Transverse colon (tissue), 4 donors: ENCODE measurements at regions not wholly inside any gene's neighbourhood (a gene's known extent, or its start where the extent isn't known, plus 50 kb on each side); places are given as distances from the start of the nearest gene placed in this dataset.

Source experiments
- DNase-seq: peaks from one replicate; pipeline ENCODE4 v3.0.0-alpha.2; 2019
- H3K27ac ChIP-seq, 4 donors: fragments of 200-600 bp; sonication (generic); 2 replicates each; pipeline ENCODE4 v1.5.1; 2016 to 2018; ENCODE audit warnings: inconsistent platforms in 4 of 4
- H3K27me3 ChIP-seq: fragments of 200-600 bp; sonication (generic); 2 replicates; pipeline ENCODE4 v1.5.1; 2017; ENCODE audit warnings: inconsistent platforms
- H3K36me3 ChIP-seq, 4 donors: fragments of 200-600 bp; sonication (generic); 2 replicates each; pipeline ENCODE4 v1.5.1; 2017 to 2019; ENCODE audit warnings: inconsistent platforms in 4 of 4
- H3K4me1 ChIP-seq, 4 donors: fragments of 200-600 bp; sonication (generic); 2 replicates each; pipeline ENCODE4 v1.5.1; 2017 to 2020; ENCODE audit warnings: inconsistent platforms in 4 of 4
- H3K4me3 ChIP-seq, 4 donors: fragments of 200-600 bp; sonication (generic); 1 replicate in 1 of 4; 2 replicates in 3 of 4; pipeline versions ENCODE4 v1.5.1 to v1.6.1; 2017 to 2019; ENCODE audit warnings: inconsistent platforms in 4 of 4
- H3K9me3 ChIP-seq, 2 donors: fragments of 200-600 bp; sonication (generic); 2 replicates each; pipeline ENCODE4 v1.5.1; 2017 to 2019; ENCODE audit warnings: inconsistent platforms in 2 of 2
- CTCF ChIP-seq, 5 experiments: fragments of 200-600 bp in 3 of 5; fragments of 450-650 bp in 2 of 5; sonication (generic) in 3 of 5; IDR thresholded peaks; 1 replicate in 2 of 5; 2 replicates in 3 of 5; pipeline ENCODE4 v1.5.1; 2016 to 2017; ENCODE audit warnings: antibody characterized with exemption in 5 of 5, inconsistent platforms in 3 of 5, mild to moderate bottlenecking in 2 of 5, moderate library complexity in 1 of 5
- EP300 ChIP-seq: sonication (generic); formaldehyde crosslinking; IDR thresholded peaks from one replicate; pipeline ENCODE4 v1.6.1; 2017; ENCODE audit warnings: antibody characterized with exemption, low read depth
- POLR2A ChIP-seq: fragments of 450-650 bp; IDR thresholded peaks from one replicate; pipeline ENCODE4 v1.6.1; 2016; ENCODE audit warnings: antibody characterized with exemption, mild to moderate bottlenecking, moderate library complexity
- POLR2AphosphoS5 ChIP-seq, 3 donors: sonication (generic); formaldehyde crosslinking; IDR thresholded peaks; one replicate each; pipeline ENCODE4 v1.6.1; 2016; ENCODE audit warnings: antibody characterized with exemption in 3 of 3
- WGBS, 2 donors: methylation state at CpG; one replicate each; pipeline ENCODE4 v1.1.5; 2018; ENCODE audit warnings: low coverage in 1 of 2; 5-methylcytosine and 5-hydroxymethylcytosine counted together
- in situ Hi-C, 4 donors: fragments of 200-750 bp; cut with MboI; loops; one replicate each; pipeline versions ENCODE4 v1.15.0 to v1.15.1; 2017; ENCODE audit warnings: low sequenced_read_pairs in 3 of 4, low pct_ligation_motif_present in 1 of 4, low pct_unique_long_range_greater_than_20kb in 1 of 4
- intact Hi-C: fragments of 100-400 bp; cut with DNase I; formaldehyde crosslinking; loops from one replicate; pipeline ENCODE4 v1.15.1; 2023; ENCODE audit warnings: low total_unique reads

- in situ Hi-C loops = no loop called here
- 74 to 82% methylated on average over 1 of the region's 1 CpG for WGBS, 2 donors
Measured at GRCh38 chr5:97834561-97834960, 651.5 kb upstream of the RIOK2 start.

GRCh38 chr5:97835112-97835511 lies 652.1 kb upstream of the RIOK2 start:
- no peak overlapping the region for H3K4me3 ChIP-seq
- no peaks in the 10 kb centered on the region for H3K27me3 ChIP-seq
- H3K4me1 ChIP-seq = peaks cover 0 to 15% (median 2%) of the 10 kb centered on the region in 4 donors
- no peak for TF ChIP-seq POLR2A
- TF ChIP-seq CTCF (IDR thresholded peaks at IDR 0.05) = no peak
- no peak for TF ChIP-seq EP300
- no peak for TF ChIP-seq POLR2AphosphoS5 (IDR thresholded peaks at IDR 0.05)
- WGBS, 2 donors = 81 to 89% methylated on average over 1 of the region's 1 CpG
- no peaks in the 10 kb centered on the region for H3K36me3 ChIP-seq
- H3K9me3 ChIP-seq = no peaks in the 10 kb centered on the region
- intact Hi-C loops = no loop called here
- in situ Hi-C loops = no loop called here
- no peak for DNase-seq
- no peak overlapping the region for H3K27ac ChIP-seq

More at GRCh38 chr5:97834561-97834960, 651.5 kb upstream of the RIOK2 start:
- Histone ChIP-seq H3K4me3 (no peak overlapping the region), H3K27me3 (no peaks in the 10 kb centered on the region), H3K36me3 (no peaks in the 10 kb centered on the region), H3K4me1 (peaks cover 0 to 12% (median 2%) of the 10 kb centered on the region in 4 donors), H3K27ac (no peak overlapping the region), H3K9me3 (no peaks in the 10 kb centered on the region)
- DNase-seq = no peak
- intact Hi-C loops = no loop called here
- TF ChIP-seq POLR2A (no peak), POLR2AphosphoS5 (IDR thresholded peaks at IDR 0.05) (no peak), CTCF (IDR thresholded peaks at IDR 0.05) (no peak), EP300 (no peak)

GRCh38 chr5:97836816-97837215 lies 653.8 kb upstream of the RIOK2 start:
- Histone ChIP-seq H3K36me3 (no peaks in the 10 kb centered on the region), H3K4me3 (no peak overlapping the region), H3K4me1 (peaks cover 0 to 15% (median 2%) of the 10 kb centered on the region in 4 donors), H3K27ac (no peak overlapping the region), H3K27me3 (no peaks in the 10 kb centered on the region), H3K9me3 (no peaks in the 10 kb centered on the region)
- intact Hi-C loops = no loop called here
- in situ Hi-C loops = no loop called here
- WGBS, 2 donors = 85 to 91% methylated on average over 3 to 4 of the region's 4 CpGs
- no peak for DNase-seq
- no peak for TF ChIP-seq POLR2AphosphoS5 (IDR thresholded peaks at IDR 0.05)
- no peak for TF ChIP-seq POLR2A
- TF ChIP-seq EP300 = no peak
- no peak for TF ChIP-seq CTCF (IDR thresholded peaks at IDR 0.05)

GRCh38 chr5:97838214-97838613 lies 655.2 kb upstream of the RIOK2 start:
- H3K4me3 ChIP-seq = no peak overlapping the region
- no peaks in the 10 kb centered on the region for H3K36me3 ChIP-seq
- no peak for DNase-seq
- in situ Hi-C loops = no loop called here
- H3K9me3 ChIP-seq = no peaks in the 10 kb centered on the region
- H3K27me3 ChIP-seq = no peaks in the 10 kb centered on the region
- H3K4me1 ChIP-seq = peaks cover 0 to 9% (median 2%) of the 10 kb centered on the region in 4 donors
- H3K27ac ChIP-seq = no peak overlapping the region
- TF ChIP-seq POLR2AphosphoS5 (IDR thresholded peaks at IDR 0.05) (no peak), POLR2A (no peak), CTCF (IDR thresholded peaks at IDR 0.05) (no peak), EP300 (no peak)
- intact Hi-C loops = no loop called here
- 0% methylated on average over 1 of the region's 1 CpG for WGBS, 2 donors
